LNCaP clone FGC (cell line): ENCODE measurements at regions not wholly inside any gene's neighbourhood (a gene's known extent, or its start where the extent isn't known, plus 50 kb on each side); places are given as distances from the start of the nearest gene placed in this dataset.

Source experiments
- DNase-seq: peaks from one replicate; pipeline ENCODE4 v3.0.0-alpha.2; 2011; ENCODE audit warnings: low read depth
- H3K4me3 ChIP-seq: 2 replicates; pipeline ENCODE4 v1.5.1; 2011; ENCODE audit warnings: mild to moderate bottlenecking, low read depth, low read length, control low read depth
- CTCF ChIP-seq: IDR thresholded peaks from 2 replicates; pipeline ENCODE4 v1.5.1; 2012; ENCODE audit warnings: mild to moderate bottlenecking; ENCODE audit not compliant: control insufficient read depth, insufficient read depth; ENCODE audit errors: extremely low read depth

GRCh38 chr15:58287891-58288290 is 143.9 kb upstream of the LIPC start:
- no peak for DNase-seq
- no peak for TF ChIP-seq CTCF
- no peak overlapping the region for H3K4me3 ChIP-seq

GRCh38 chr15:58288592-58288991 is 143.2 kb upstream of the LIPC start:
- H3K4me3 ChIP-seq: no peak overlapping the region
- DNase-seq: no peak
- TF ChIP-seq CTCF: peak; percentile 23; the same call in 1 of the 2 replicates

- no peak for TF ChIP-seq CTCF
- DNase-seq: no peak
- H3K4me3 ChIP-seq: no peak overlapping the region
Measured at GRCh38 chr15:58291848-58292247, 139.9 kb upstream of the LIPC start.

- no peak for TF ChIP-seq CTCF
- H3K4me3 ChIP-seq: no peak overlapping the region
- DNase-seq: no peak
Measured at GRCh38 chr15:58292751-58293175, 139.0 kb upstream of the LIPC start.

GRCh38 chr15:58293622-58294550 is 137.9 kb upstream of the LIPC start:
- TF ChIP-seq CTCF: no peak
- no peak for DNase-seq
- H3K4me3 ChIP-seq: no peak overlapping the region

GRCh38 chr15:58294681-58295254 is 137.0 kb upstream of the LIPC start:
- no peak for TF ChIP-seq CTCF
- H3K4me3 ChIP-seq: no peak overlapping the region
- DNase-seq: no peak

GRCh38 chr15:58295637-58296215 is 136.1 kb upstream of the LIPC start:
- DNase-seq: no peak
- TF ChIP-seq CTCF: no peak
- H3K4me3 ChIP-seq: no peak overlapping the region
